Activated CD4-positive, alpha-beta T cell treated with anti-CD3 and anti-CD28 coated beads, Interleukin-2, amount 10 ng/mL, durations not matched to agents 7 days and 5 days (primary cell): ENCODE measurements at regions not wholly inside any gene's neighbourhood (a gene's known extent, or its start where the extent isn't known, plus 50 kb on each side); places are given as distances from the start of the nearest gene placed in this dataset.

ENCODE experiments used
- CTCF ChIA-PET: fragments of 350-600 bp; sonication (Branson Sonifier 250); formaldehyde crosslinking; loops from one replicate; lab custom pipeline; 2021; ENCODE audit warnings: antibody characterized with exemption; lab: Charles Lee
- POLR2A ChIA-PET: fragments of 350-600 bp; sonication (Branson Sonifier 250); formaldehyde crosslinking; loops from one replicate; lab custom pipeline; 2021; ENCODE audit warnings: antibody characterized with exemption; lab: Charles Lee
- DNase-seq: peaks from one replicate; pipeline ENCODE4 v3.0.0-alpha.2; 2020
- H3K27ac Mint-ChIP-seq: one replicate; pipeline ENCODE4 v1.8.0; 2021; ENCODE audit warnings: mild to moderate bottlenecking, moderate library complexity, mixed read lengths
- H3K27me3 Mint-ChIP-seq: one replicate; pipeline ENCODE4 v1.8.0; 2021; ENCODE audit warnings: mixed read lengths
- H3K36me3 Mint-ChIP-seq: one replicate; pipeline ENCODE4 v1.8.0; 2021; ENCODE audit warnings: low read depth, mixed read lengths
- H3K4me1 Mint-ChIP-seq: one replicate; pipeline ENCODE4 v1.8.0; 2021; ENCODE audit warnings: mixed read lengths
- H3K4me3 Mint-ChIP-seq: one replicate; pipeline ENCODE4 v1.8.0; 2021; ENCODE audit warnings: mild to moderate bottlenecking, moderate library complexity, mixed read lengths
- H3K9me3 Mint-ChIP-seq: one replicate; pipeline ENCODE4 v1.8.0; 2021; ENCODE audit warnings: mixed read lengths

GRCh38 chr9:116061546-116062205 lies 91.9 kb upstream of the PAPPA start:
- H3K4me3 Mint-ChIP-seq = no peak overlapping the region
- POLR2A ChIA-PET = no interaction called here

DNA sequence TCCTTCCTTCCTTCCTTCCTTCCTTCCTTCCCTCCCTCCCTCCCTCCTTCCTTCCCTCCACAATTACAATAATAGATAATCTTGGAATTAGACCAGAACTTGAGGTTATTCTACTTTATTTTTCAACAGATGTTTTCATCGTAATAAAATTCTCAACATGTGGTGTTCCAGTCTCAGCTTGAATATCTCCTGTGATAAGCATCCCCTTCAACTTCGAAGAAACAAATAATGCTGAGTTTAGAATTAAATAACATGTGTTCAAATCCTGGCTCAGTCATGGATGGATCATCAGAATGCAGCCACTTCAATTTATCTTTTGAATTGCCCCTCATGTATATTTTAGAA lies 91.4 kb upstream of the PAPPA start:
- H3K27me3 Mint-ChIP-seq = no peaks in the 10 kb centered on the region
- no peak for DNase-seq
- ChIA-PET CTCF (no interaction called here), POLR2A (no interaction called here)
- H3K9me3 Mint-ChIP-seq = peaks cover 2% of the 10 kb centered on the region
- no peak overlapping the region for H3K27ac Mint-ChIP-seq
- no peaks in the 10 kb centered on the region for H3K4me1 Mint-ChIP-seq
- no peaks in the 10 kb centered on the region for H3K36me3 Mint-ChIP-seq
- no peak overlapping the region for H3K4me3 Mint-ChIP-seq

More at GRCh38 chr9:116061546-116062205, 91.9 kb upstream of the PAPPA start:
- peaks cover 2% of the 10 kb centered on the region for H3K9me3 Mint-ChIP-seq
- no peaks in the 10 kb centered on the region for H3K4me1 Mint-ChIP-seq
- CTCF ChIA-PET = no interaction called here
- no peak overlapping the region for H3K27ac Mint-ChIP-seq
- no peak for DNase-seq
- H3K27me3 Mint-ChIP-seq = no peaks in the 10 kb centered on the region
- H3K36me3 Mint-ChIP-seq = no peaks in the 10 kb centered on the region

DNA sequence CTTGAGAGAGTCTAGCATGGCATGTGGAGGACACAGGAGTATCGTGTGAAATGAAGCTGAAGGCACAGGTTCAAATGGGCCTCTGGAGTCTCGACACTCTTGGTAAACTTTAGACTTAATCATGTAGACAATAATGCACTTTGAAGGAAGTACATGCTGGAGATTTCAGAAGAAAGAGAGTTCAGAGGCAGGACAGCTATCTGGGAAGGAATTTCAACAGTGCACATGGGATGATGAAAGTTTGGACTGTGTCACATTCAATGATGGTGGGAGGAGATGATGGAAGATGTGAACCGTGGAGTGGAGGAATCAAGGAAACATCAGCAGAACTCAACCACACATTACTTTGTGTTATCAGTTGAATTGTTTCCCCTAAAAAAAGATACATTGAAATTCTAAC lies 88.6 kb upstream of the PAPPA start:
- DNase-seq = no peak
- Mint-ChIP-seq H3K36me3 (no peaks in the 10 kb centered on the region), H3K27ac (no peak overlapping the region), H3K9me3 (peaks cover 2% of the 10 kb centered on the region), H3K4me1 (no peaks in the 10 kb centered on the region), H3K27me3 (no peaks in the 10 kb centered on the region), H3K4me3 (no peak overlapping the region)
- POLR2A ChIA-PET = no interaction called here
- CTCF ChIA-PET = no interaction called here

- Mint-ChIP-seq H3K4me3 (no peak overlapping the region), H3K4me1 (no peaks in the 10 kb centered on the region), H3K36me3 (no peaks in the 10 kb centered on the region), H3K9me3 (peaks cover 2% of the 10 kb centered on the region), H3K27ac (no peak overlapping the region), H3K27me3 (no peaks in the 10 kb centered on the region)
- DNase-seq = no peak
- ChIA-PET CTCF (no interaction called here), POLR2A (no interaction called here)
Observed at GRCh38 chr9:116066221-116066620, 87.4 kb upstream of the PAPPA start.

GRCh38 chr9:116067566-116067965 lies 86.0 kb upstream of the PAPPA start:
- peaks cover 2% of the 10 kb centered on the region for H3K9me3 Mint-ChIP-seq
- CTCF ChIA-PET = interaction anchor here (1.1 kb wide), 1 partner anchor 42 kb away, joined by 3 read pairs; no protein-coding TSS in a partner anchor
- DNase-seq = no peak
- H3K4me1 Mint-ChIP-seq = no peaks in the 10 kb centered on the region
- no peaks in the 10 kb centered on the region for H3K36me3 Mint-ChIP-seq
- POLR2A ChIA-PET = no interaction called here
- no peak overlapping the region for H3K27ac Mint-ChIP-seq
- H3K4me3 Mint-ChIP-seq = no peak overlapping the region
- H3K27me3 Mint-ChIP-seq = no peaks in the 10 kb centered on the region

DNA sequence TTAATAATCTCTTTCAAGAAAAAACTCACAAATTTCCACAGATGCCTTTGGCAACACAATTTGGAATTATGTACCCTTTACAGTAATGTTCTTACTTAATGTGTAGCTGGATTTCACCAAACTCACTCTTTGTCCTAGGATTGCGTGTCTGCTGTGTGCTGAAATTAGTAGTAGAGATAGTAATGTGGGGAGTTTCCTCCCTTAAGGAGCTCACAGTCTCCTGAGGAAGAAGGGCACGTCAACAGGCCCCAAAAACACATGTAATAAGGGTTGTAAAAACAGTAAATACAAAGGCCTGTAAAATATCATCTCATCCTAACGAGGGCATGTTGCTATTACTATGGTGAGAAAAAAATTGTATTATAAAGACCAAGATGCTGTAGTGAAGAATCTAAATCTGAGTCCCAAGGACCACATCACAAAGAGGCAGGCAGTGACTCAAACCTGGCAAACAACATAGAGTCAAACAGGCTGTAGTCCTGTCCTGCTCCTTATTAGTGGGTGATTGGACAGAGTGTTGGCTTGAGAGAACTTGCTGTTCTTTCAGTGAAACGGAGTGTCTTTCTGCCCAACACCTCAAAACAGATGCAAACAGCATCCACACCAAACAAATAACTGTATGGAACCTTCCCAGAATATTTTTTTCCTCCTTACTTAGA lies 83.2 kb upstream of the PAPPA start:
- Mint-ChIP-seq H3K9me3 (no peaks in the 10 kb centered on the region), H3K27me3 (no peaks in the 10 kb centered on the region), H3K4me1 (no peaks in the 10 kb centered on the region), H3K4me3 (no peak overlapping the region), H3K36me3 (no peaks in the 10 kb centered on the region), H3K27ac (no peak overlapping the region)
- POLR2A ChIA-PET = no interaction called here
- DNase-seq = no peak
- CTCF ChIA-PET = no interaction called here

DNA sequence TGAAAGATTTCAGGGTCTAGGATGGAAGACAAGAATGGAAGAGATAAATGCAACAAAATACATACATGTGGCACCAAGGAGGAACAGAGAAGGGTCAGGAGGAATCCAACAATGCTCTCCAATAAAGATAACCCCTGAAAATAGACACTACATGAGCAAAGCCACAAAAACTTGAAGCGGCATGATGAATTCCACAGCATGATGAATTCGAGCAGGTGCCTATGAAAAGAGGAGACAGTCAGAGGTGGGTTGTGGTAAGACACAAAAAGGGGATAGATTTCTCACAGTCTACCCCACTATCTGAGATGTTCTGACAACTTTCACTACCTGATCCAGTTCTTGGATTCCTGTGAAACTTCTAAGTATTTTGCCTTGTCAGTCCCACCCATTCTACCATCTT lies 81.5 kb upstream of the PAPPA start:
- ChIA-PET POLR2A (no interaction called here), CTCF (no interaction called here)
- no peaks in the 10 kb centered on the region for H3K36me3 Mint-ChIP-seq
- no peaks in the 10 kb centered on the region for H3K27me3 Mint-ChIP-seq
- DNase-seq = no peak
- H3K4me1 Mint-ChIP-seq = no peaks in the 10 kb centered on the region
- H3K9me3 Mint-ChIP-seq = no peaks in the 10 kb centered on the region
- no peak overlapping the region for H3K4me3 Mint-ChIP-seq
- H3K27ac Mint-ChIP-seq = no peak overlapping the region

- POLR2A ChIA-PET = no interaction called here
- Mint-ChIP-seq H3K4me1 (no peaks in the 10 kb centered on the region), H3K9me3 (no peaks in the 10 kb centered on the region), H3K36me3 (no peaks in the 10 kb centered on the region), H3K27ac (no peak overlapping the region), H3K4me3 (no peak overlapping the region), H3K27me3 (no peaks in the 10 kb centered on the region)
- no peak for DNase-seq
- CTCF ChIA-PET = no interaction called here
Observed at GRCh38 chr9:116073826-116074225, 79.8 kb upstream of the PAPPA start.

DNA sequence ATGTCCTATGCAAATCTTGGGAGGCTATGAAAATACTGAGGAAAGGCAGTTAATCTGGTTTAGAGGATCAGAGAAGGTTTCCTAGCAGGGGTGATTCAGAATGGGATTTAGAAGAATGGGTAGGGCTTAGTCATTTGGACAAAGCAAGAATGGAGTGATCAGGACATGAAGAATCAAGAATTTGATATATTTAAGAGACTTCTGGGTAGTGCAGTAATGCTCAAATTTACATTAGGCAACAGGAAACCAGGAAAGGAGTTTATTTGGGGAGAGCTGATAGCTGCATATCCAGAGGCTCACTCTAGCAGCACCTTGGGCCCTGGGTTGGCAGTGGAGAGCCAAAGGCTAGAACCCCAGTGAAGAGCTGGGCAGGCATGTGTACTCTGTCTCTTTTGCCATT lies 78.9 kb upstream of the PAPPA start:
- POLR2A ChIA-PET = no interaction called here
- H3K4me1 Mint-ChIP-seq = no peaks in the 10 kb centered on the region
- H3K36me3 Mint-ChIP-seq = no peaks in the 10 kb centered on the region
- no peak for DNase-seq
- no peaks in the 10 kb centered on the region for H3K9me3 Mint-ChIP-seq
- CTCF ChIA-PET = no interaction called here
- no peak overlapping the region for H3K27ac Mint-ChIP-seq
- no peaks in the 10 kb centered on the region for H3K27me3 Mint-ChIP-seq
- H3K4me3 Mint-ChIP-seq = no peak overlapping the region

DNA sequence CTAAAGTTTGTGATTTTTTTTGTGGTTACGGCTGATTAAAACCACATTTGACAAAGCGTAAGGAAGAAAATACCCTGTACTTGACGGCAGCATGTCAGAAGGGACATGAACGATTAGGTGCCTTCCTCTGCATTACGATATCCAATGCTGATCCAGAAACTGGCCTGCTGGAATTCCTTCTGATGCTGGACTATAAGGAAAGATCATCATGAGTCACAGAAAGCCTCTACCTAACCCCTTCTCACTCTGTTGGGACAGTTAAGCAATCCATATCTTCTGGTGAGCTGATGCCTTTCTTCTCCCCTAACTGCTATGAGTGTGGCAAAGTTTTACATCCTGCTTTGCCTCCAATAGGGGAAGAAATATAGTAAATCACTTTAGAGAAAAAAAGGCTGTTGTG lies 78.4 kb upstream of the PAPPA start:
- no peaks in the 10 kb centered on the region for H3K9me3 Mint-ChIP-seq
- H3K4me3 Mint-ChIP-seq = no peak overlapping the region
- no peak overlapping the region for H3K27ac Mint-ChIP-seq
- no peaks in the 10 kb centered on the region for H3K27me3 Mint-ChIP-seq
- H3K36me3 Mint-ChIP-seq = no peaks in the 10 kb centered on the region
- H3K4me1 Mint-ChIP-seq = no peaks in the 10 kb centered on the region
- ChIA-PET POLR2A (no interaction called here), CTCF (no interaction called here)
- no peak for DNase-seq

GRCh38 chr9:116078640-116079039 lies 75.0 kb upstream of the PAPPA start:
- Mint-ChIP-seq H3K4me3 (no peak overlapping the region), H3K27ac (no peak overlapping the region), H3K9me3 (no peaks in the 10 kb centered on the region), H3K27me3 (no peaks in the 10 kb centered on the region), H3K4me1 (no peaks in the 10 kb centered on the region), H3K36me3 (no peaks in the 10 kb centered on the region)
- CTCF ChIA-PET = no interaction called here
- POLR2A ChIA-PET = no interaction called here
- DNase-seq = no peak

- POLR2A ChIA-PET = no interaction called here
- Mint-ChIP-seq H3K4me3 (no peak overlapping the region), H3K27me3 (no peaks in the 10 kb centered on the region), H3K36me3 (no peaks in the 10 kb centered on the region), H3K4me1 (no peaks in the 10 kb centered on the region), H3K27ac (no peak overlapping the region), H3K9me3 (no peaks in the 10 kb centered on the region)
- CTCF ChIA-PET = no interaction called here
- no peak for DNase-seq
Observed at GRCh38 chr9:116080561-116080960, 73.0 kb upstream of the PAPPA start.

DNA sequence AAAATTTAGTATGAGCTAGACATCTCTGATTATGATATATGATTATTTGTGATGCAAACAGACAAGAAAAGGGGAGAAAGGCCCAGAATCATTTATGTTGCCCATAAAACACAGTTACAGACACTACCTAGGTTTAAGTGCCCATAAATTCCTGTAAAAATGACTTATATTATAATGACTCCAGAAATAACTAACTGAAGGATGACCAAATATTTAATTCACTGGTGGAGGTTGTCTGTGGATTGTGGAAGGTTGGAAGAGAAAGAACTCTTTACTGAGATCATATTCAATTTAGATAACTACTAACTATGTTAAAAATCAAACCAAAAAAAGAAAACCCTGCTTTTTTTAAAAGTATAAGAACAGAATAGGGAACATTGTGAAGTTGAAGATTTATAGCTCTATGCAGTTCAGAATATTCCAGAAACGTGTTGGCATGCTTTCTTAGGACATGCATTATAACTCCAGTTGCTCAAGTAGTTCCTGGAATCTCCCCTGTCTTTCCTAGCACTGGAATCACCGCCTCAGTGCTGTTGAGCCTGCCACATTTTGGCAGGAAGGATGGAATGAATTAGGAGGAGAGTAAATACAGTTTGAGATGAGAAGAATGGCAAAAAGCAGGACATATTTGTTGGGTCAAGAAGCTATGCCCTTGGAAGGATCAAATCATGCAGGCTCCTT lies 72.0 kb upstream of the PAPPA start:
- H3K27ac Mint-ChIP-seq = no peak overlapping the region
- no peaks in the 10 kb centered on the region for H3K36me3 Mint-ChIP-seq
- POLR2A ChIA-PET = no interaction called here
- H3K4me3 Mint-ChIP-seq = no peak overlapping the region
- no peak for DNase-seq
- H3K4me1 Mint-ChIP-seq = no peaks in the 10 kb centered on the region
- H3K27me3 Mint-ChIP-seq = no peaks in the 10 kb centered on the region
- no peaks in the 10 kb centered on the region for H3K9me3 Mint-ChIP-seq
- CTCF ChIA-PET = no interaction called here
